Thoracic aorta (tissue), 2 donors: ENCODE measurements at regions not wholly inside any gene's neighbourhood (a gene's known extent, or its start where the extent isn't known, plus 50 kb on each side); places are given as distances from the start of the nearest gene placed in this dataset.

Experiments used
- ATAC-seq: fragments of 150-250 bp; one replicate; pipeline ENCODE4 v1.8.0; 2017; ENCODE audit warnings: low read depth; ENCODE audit not compliant: insufficient number of reproducible peaks, low FRiP score
- DNase-seq: peaks from one replicate; pipeline ENCODE4 v3.0.0-alpha.2; 2020; ENCODE audit warnings: low spot score
- H3K27ac ChIP-seq, 2 donors: fragments of 200-600 bp; sonication (generic); 1 replicate in 1 of 2; 2 replicates in 1 of 2; pipeline ENCODE4 v1.5.1; 2016; ENCODE audit warnings: mild to moderate bottlenecking in 2 of 2, moderate library complexity in 2 of 2
- H3K27me3 ChIP-seq: fragments of 200-600 bp; sonication (generic); replicated peaks from 2 replicates; pipeline ENCODE4 v1.6.0; 2016; ENCODE audit warnings: mild to moderate bottlenecking; ENCODE audit not compliant: insufficient read depth
- H3K36me3 ChIP-seq: fragments of 200-600 bp; sonication (generic); one replicate; pipeline ENCODE4 v1.5.1; 2016
- H3K4me1 ChIP-seq, 2 donors: fragments of 200-600 bp; sonication (generic); 1 replicate in 1 of 2; 2 replicates in 1 of 2; pipeline versions ENCODE4 v1.5.1 to v1.6.0; 2016; ENCODE audit warnings: low read depth in 2 of 2, mild to moderate bottlenecking in 1 of 2; ENCODE audit not compliant: control insufficient read depth in 1 of 2
- H3K4me3 ChIP-seq: fragments of 200-600 bp; sonication (generic); 2 replicates; pipeline ENCODE4 v1.5.1; 2016; ENCODE audit warnings: mild to moderate bottlenecking
- H3K9me3 ChIP-seq: fragments of 200-600 bp; sonication (generic); 2 replicates; pipeline ENCODE4 v1.5.1; 2016
- CTCF ChIP-seq: fragments of 200-600 bp; sonication (generic); IDR thresholded peaks from one replicate; pipeline ENCODE4 v1.5.1; 2019; ENCODE audit warnings: antibody characterized with exemption

- ATAC-seq (no peak), DNase-seq (no peak)
- no peak overlapping the region for H3K4me3 ChIP-seq
- H3K36me3 ChIP-seq, result no peaks in the 10 kb centered on the region
- H3K27ac ChIP-seq, result peak overlapping the region; percentile 40 to 61
- no peak for TF ChIP-seq CTCF
- no peaks in the 10 kb centered on the region for H3K9me3 ChIP-seq
- H3K27me3 ChIP-seq, result no peaks in the 10 kb centered on the region
- H3K4me1 ChIP-seq, result peaks cover 33 to 63% of the 10 kb centered on the region in 2 donors
These were observed 52.6 kb upstream of the AFF3 start for GRCh38 chr2:100194951-100195350.

- DNase-seq (no peak), ATAC-seq (no peak)
- Histone ChIP-seq H3K4me1 (peaks cover 23 to 49% of the 10 kb centered on the region in 2 donors), H3K4me3 (no peak overlapping the region), H3K27me3 (no peaks in the 10 kb centered on the region), H3K9me3 (no peaks in the 10 kb centered on the region), H3K36me3 (no peaks in the 10 kb centered on the region), H3K27ac (peak overlapping the region; percentile 42 to 61)
- TF ChIP-seq CTCF, result no peak
These were observed 50.9 kb upstream of the AFF3 start for GRCh38 chr2:100193291-100193710.

- Histone ChIP-seq H3K9me3 (no peaks in the 10 kb centered on the region), H3K4me3 (no peak overlapping the region), H3K27me3 (no peaks in the 10 kb centered on the region), H3K27ac (peak overlapping the region; percentile 42 to 61), H3K4me1 (peaks cover 18 to 45% of the 10 kb centered on the region in 2 donors), H3K36me3 (no peaks in the 10 kb centered on the region)
- DNase-seq (no peak), ATAC-seq (peak; percentile 34)
- TF ChIP-seq CTCF, result no peak
These were observed 50.4 kb upstream of the AFF3 start for GRCh38 chr2:100192825-100193224.

GRCh38 chr2:100192300-100192699 lies 49.9 kb upstream of the AFF3 start:
- no peak overlapping the region for H3K4me3 ChIP-seq
- H3K9me3 ChIP-seq, result no peaks in the 10 kb centered on the region
- DNase-seq, result no peak
- H3K4me1 ChIP-seq, result peaks cover 18 to 39% of the 10 kb centered on the region in 2 donors
- TF ChIP-seq CTCF, result no peak
- no peaks in the 10 kb centered on the region for H3K36me3 ChIP-seq
- H3K27me3 ChIP-seq, result no peaks in the 10 kb centered on the region
- ATAC-seq, result peak; percentile 23
- peak overlapping the region; percentile 42 to 61 for H3K27ac ChIP-seq
